Neural cell (in vitro differentiated cells): ENCODE measurements at regions not wholly inside any gene's neighbourhood (a gene's known extent, or its start where the extent isn't known, plus 50 kb on each side); places are given as distances from the start of the nearest gene placed in this dataset.

ENCODE experiments used
- H2AFZ ChIP-seq: fragments of 200-600, 300-800 bp; sonication (generic), shearing (Covaris generic); 2 replicates; pipeline ENCODE4 v1.6.0; 2014; ENCODE audit warnings: low read depth, mild to moderate bottlenecking, antibody characterized with exemption, low read length, moderate library complexity
- H3F3A ChIP-seq: fragments of 200-600 bp; shearing (Covaris generic); 2 replicates; pipeline ENCODE4 v1.6.1; 2016; ENCODE audit warnings: mild to moderate bottlenecking, moderate library complexity, mixed read lengths, antibody characterized with exemption, low read length; ENCODE audit not compliant: insufficient read depth, poor library complexity, severe bottlenecking
- H3K27ac ChIP-seq: fragments of 200-600, 300-800 bp; sonication (generic), shearing (Covaris generic); 2 replicates; pipeline ENCODE4 v1.5.1; 2014; ENCODE audit warnings: mild to moderate bottlenecking, low read length, moderate library complexity
- H3K27me3 ChIP-seq: fragments of 300-800, 200-600 bp; sonication (generic), shearing (Covaris generic); 2 replicates; pipeline ENCODE4 v1.6.0; 2014; ENCODE audit warnings: mild to moderate bottlenecking, low read depth, low read length, moderate library complexity; ENCODE audit not compliant: insufficient read depth
- H3K36me3 ChIP-seq: fragments of 300-800, 200-600 bp; sonication (generic), shearing (Covaris generic); 2 replicates; pipeline ENCODE4 v1.5.1; 2014; ENCODE audit warnings: mild to moderate bottlenecking, antibody characterized with exemption, low read length, moderate library complexity; ENCODE audit not compliant: insufficient read depth
- H3K4me2 ChIP-seq: fragments of 300-800, 200-600 bp; sonication (generic), shearing (Covaris generic); 2 replicates; pipeline ENCODE4 v1.6.0; 2014; ENCODE audit warnings: mild to moderate bottlenecking, low read length
- H3K4me3 ChIP-seq: fragments of 300-800, 200-600 bp; sonication (generic), shearing (Covaris generic); 2 replicates; pipeline ENCODE4 v1.5.1; 2014; ENCODE audit warnings: mild to moderate bottlenecking, low read length, moderate library complexity
- H3K79me2 ChIP-seq: fragments of 200-600 bp; shearing (Covaris generic); replicated peaks from 2 replicates; pipeline ENCODE4 v1.6.0; 2014; ENCODE audit warnings: mild to moderate bottlenecking, low read length, moderate library complexity; ENCODE audit not compliant: insufficient read depth
- H3K9ac ChIP-seq: fragments of 300-800, 200-600 bp; sonication (generic), shearing (Covaris generic); 2 replicates; pipeline ENCODE4 v1.6.1; 2016; ENCODE audit warnings: mild to moderate bottlenecking, low read length, mixed read lengths
- H3K9me2 ChIP-seq: fragments of 200-600 bp; shearing (Covaris generic); 2 replicates; pipeline ENCODE4 v1.6.1; 2016; ENCODE audit warnings: mild to moderate bottlenecking, low read length, mixed read lengths; ENCODE audit not compliant: insufficient read depth
- H3K9me3 ChIP-seq: fragments of 200-600, 300-800 bp; sonication (generic), shearing (Covaris generic); 2 replicates; pipeline ENCODE4 v1.6.1; 2016; ENCODE audit warnings: mild to moderate bottlenecking, mixed run types, low read length, moderate library complexity, mixed read lengths
- H4K20me1 ChIP-seq: fragments of 200-600 bp; shearing (Covaris generic); 2 replicates; pipeline ENCODE4 v1.6.1; 2016; ENCODE audit warnings: mild to moderate bottlenecking, mixed run types; ENCODE audit not compliant: insufficient read depth
- EP300 ChIP-seq: fragments of 450-650 bp; conservative IDR thresholded peaks from 2 replicates; pipeline ENCODE4 v1.6.1; 2014; ENCODE audit warnings: antibody characterized with exemption, mild to moderate bottlenecking, moderate library complexity; ENCODE audit not compliant: poor library complexity, severe bottlenecking
- EZH2 ChIP-seq: fragments of 200-600, 300-800 bp; shearing (Covaris generic), sonication (generic); IDR thresholded peaks from 2 replicates; pipeline ENCODE4 v1.6.1; 2014; ENCODE audit warnings: antibody characterized with exemption, low read length, borderline replicate concordance, mild to moderate bottlenecking; ENCODE audit not compliant: insufficient read depth, poor library complexity, severe bottlenecking
- MXI1 ChIP-seq: fragments of 450-650 bp; conservative IDR thresholded peaks from 2 replicates; pipeline ENCODE4 v1.6.1; 2014; ENCODE audit warnings: antibody characterized with exemption, mild to moderate bottlenecking; ENCODE audit not compliant: poor library complexity, severe bottlenecking
- POLR2AphosphoS5 ChIP-seq: IDR thresholded peaks from 2 replicates; pipeline ENCODE4 v1.6.1; 2012
- RAD21 ChIP-seq: fragments of 450-650 bp; conservative IDR thresholded peaks from 2 replicates; pipeline ENCODE4 v1.6.1; 2014; ENCODE audit warnings: antibody characterized with exemption, mild to moderate bottlenecking, moderate library complexity
- REST ChIP-seq: IDR thresholded peaks from 2 replicates; pipeline ENCODE4 v1.6.1; 2012; ENCODE audit warnings: borderline replicate concordance
- SMC3 ChIP-seq: fragments of 450-650 bp; conservative IDR thresholded peaks from 2 replicates; pipeline ENCODE4 v1.6.1; 2014; ENCODE audit warnings: antibody characterized with exemption, mild to moderate bottlenecking, moderate library complexity; ENCODE audit not compliant: poor library complexity
- TAF1 ChIP-seq: IDR thresholded peaks from 2 replicates; pipeline ENCODE4 v1.6.1; 2012; ENCODE audit warnings: low read depth
- TF ChIP-seq, protein P1 (sequence below): fragments of 450-650 bp; IDR thresholded peaks from 2 replicates; pipeline ENCODE4 v1.5.1; 2014; ENCODE audit warnings: antibody characterized with exemption, mild to moderate bottlenecking, moderate library complexity; ENCODE audit not compliant: poor library complexity, severe bottlenecking

GRCh38 chr15:56786966-56787365 lies 53.7 kb upstream of the ZNF280D start:
- Histone ChIP-seq H3K9me2 (no peaks in the 10 kb centered on the region), H4K20me1 (no peaks in the 10 kb centered on the region), H3K4me3 (no peak overlapping the region), H3K27me3 (no peaks in the 10 kb centered on the region), H3F3A (no peaks in the 10 kb centered on the region), H3K27ac (no peak overlapping the region), H2AFZ (no peak overlapping the region), H3K36me3 (no peaks in the 10 kb centered on the region), H3K9ac (no peak overlapping the region), H3K79me2 (no peaks in the 10 kb centered on the region), H3K9me3 (peaks cover under 1% of the 10 kb centered on the region), H3K4me2 (no peak overlapping the region)
- no peak for TF ChIP-seq POLR2AphosphoS5
- TF ChIP-seq RAD21, result no peak
- TF ChIP-seq REST, result no peak
- TF ChIP-seq, protein P1, sequence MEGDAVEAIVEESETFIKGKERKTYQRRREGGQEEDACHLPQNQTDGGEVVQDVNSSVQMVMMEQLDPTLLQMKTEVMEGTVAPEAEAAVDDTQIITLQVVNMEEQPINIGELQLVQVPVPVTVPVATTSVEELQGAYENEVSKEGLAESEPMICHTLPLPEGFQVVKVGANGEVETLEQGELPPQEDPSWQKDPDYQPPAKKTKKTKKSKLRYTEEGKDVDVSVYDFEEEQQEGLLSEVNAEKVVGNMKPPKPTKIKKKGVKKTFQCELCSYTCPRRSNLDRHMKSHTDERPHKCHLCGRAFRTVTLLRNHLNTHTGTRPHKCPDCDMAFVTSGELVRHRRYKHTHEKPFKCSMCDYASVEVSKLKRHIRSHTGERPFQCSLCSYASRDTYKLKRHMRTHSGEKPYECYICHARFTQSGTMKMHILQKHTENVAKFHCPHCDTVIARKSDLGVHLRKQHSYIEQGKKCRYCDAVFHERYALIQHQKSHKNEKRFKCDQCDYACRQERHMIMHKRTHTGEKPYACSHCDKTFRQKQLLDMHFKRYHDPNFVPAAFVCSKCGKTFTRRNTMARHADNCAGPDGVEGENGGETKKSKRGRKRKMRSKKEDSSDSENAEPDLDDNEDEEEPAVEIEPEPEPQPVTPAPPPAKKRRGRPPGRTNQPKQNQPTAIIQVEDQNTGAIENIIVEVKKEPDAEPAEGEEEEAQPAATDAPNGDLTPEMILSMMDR, result no peak
- TF ChIP-seq TAF1, result no peak
- TF ChIP-seq EZH2, result no peak
- no peak for TF ChIP-seq SMC3
- TF ChIP-seq MXI1, result no peak
- TF ChIP-seq EP300, result no peak

DNA sequence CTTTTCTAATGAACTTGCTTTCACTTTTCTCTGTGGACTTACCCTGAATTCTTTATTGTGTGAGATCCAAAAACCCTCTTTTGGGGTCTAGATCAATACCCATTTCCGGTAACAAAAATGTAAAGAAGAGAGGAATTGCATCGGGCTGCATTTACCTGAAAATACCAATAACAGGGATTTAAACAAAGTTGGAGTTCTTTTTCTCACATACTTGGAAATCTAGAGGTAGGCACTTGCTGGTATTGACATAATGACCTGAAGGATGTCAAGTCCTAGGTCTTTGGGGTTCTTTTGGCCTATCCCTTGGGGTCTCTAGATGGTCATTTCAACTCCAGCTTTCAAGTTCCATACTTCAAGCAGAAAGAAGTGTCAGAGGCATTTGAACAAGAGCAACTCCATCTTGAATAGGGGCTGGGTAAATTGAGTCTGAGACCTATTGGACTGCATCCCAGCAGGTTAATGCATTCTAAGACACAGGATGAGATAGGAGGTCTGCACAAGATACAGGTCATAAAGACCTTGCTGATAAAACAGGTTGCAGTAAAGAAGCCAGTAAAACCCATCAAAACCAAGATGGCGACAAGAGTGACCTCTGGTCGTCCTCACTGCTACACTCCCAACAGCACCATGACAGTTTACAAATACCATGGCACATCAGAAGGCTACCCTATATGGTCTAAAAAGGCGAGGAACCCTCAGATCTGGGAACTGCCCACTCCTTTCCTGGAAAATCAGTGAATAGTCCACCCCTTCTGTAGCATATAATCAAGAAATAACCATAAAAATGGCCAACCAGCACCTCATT lies 50.8 kb upstream of the ZNF280D start:
- Histone ChIP-seq H3K4me3 (no peak overlapping the region), H3K9me2 (no peaks in the 10 kb centered on the region), H2AFZ (no peak overlapping the region), H3K27me3 (no peaks in the 10 kb centered on the region), H3K9ac (no peak overlapping the region), H3K9me3 (no peaks in the 10 kb centered on the region), H3F3A (no peaks in the 10 kb centered on the region), H3K79me2 (no peaks in the 10 kb centered on the region), H3K27ac (no peak overlapping the region), H4K20me1 (no peaks in the 10 kb centered on the region), H3K36me3 (no peaks in the 10 kb centered on the region), H3K4me2 (no peak overlapping the region)
- TF ChIP-seq MXI1 (no peak), EZH2 (no peak), RAD21 (no peak), REST (no peak), SMC3 (no peak), TAF1 (no peak), EP300 (no peak), POLR2AphosphoS5 (no peak)
- TF ChIP-seq, protein P1, result no peak
